IPS-15b (cell line): ENCODE measurements at regions not wholly inside any gene's neighbourhood (a gene's known extent, or its start where the extent isn't known, plus 50 kb on each side); places are given as distances from the start of the nearest gene placed in this dataset.

Experiments used
- H3K27me3 ChIP-seq: one replicate; pipeline ENCODE4 v1.6.1; 2013; ENCODE audit warnings: low read length; ENCODE audit not compliant: control insufficient read depth, insufficient read depth
- H3K36me3 ChIP-seq: one replicate; pipeline ENCODE4 v1.6.1; 2013; ENCODE audit warnings: low read length; ENCODE audit not compliant: control insufficient read depth, insufficient read depth
- H3K4me1 ChIP-seq: one replicate; pipeline ENCODE4 v1.6.1; 2013; ENCODE audit warnings: mild to moderate bottlenecking, low read length; ENCODE audit not compliant: control insufficient read depth, insufficient read depth
- H3K4me3 ChIP-seq: one replicate; pipeline ENCODE4 v1.5.1; 2013; ENCODE audit warnings: low read depth, low read length
- H3K9ac ChIP-seq: one replicate; pipeline ENCODE4 v1.6.1; 2013; ENCODE audit warnings: low read depth, mild to moderate bottlenecking, low read length
- H3K9me3 ChIP-seq: one replicate; pipeline ENCODE4 v1.6.1; 2013; ENCODE audit warnings: mild to moderate bottlenecking, low read length; ENCODE audit not compliant: control insufficient read depth, insufficient read depth

- H3K27me3 ChIP-seq, result no peaks in the 10 kb centered on the region
- no peaks in the 10 kb centered on the region for H3K36me3 ChIP-seq
- H3K4me3 ChIP-seq, result no peak overlapping the region
- H3K4me1 ChIP-seq, result no peaks in the 10 kb centered on the region
- H3K9me3 ChIP-seq, result no peaks in the 10 kb centered on the region
- H3K9ac ChIP-seq, result no peak overlapping the region
Measured at GRCh38 chr3:18656866-18657265, 231.7 kb upstream of the SATB1 start.

GRCh38 chr3:18656410-18656809, 231.3 kb upstream of the SATB1 start:
- no peaks in the 10 kb centered on the region for H3K36me3 ChIP-seq
- no peak overlapping the region for H3K4me3 ChIP-seq
- no peaks in the 10 kb centered on the region for H3K4me1 ChIP-seq
- H3K9ac ChIP-seq, result no peak overlapping the region
- H3K27me3 ChIP-seq, result no peaks in the 10 kb centered on the region
- H3K9me3 ChIP-seq, result no peaks in the 10 kb centered on the region

- Histone ChIP-seq H3K4me3 (no peak overlapping the region), H3K36me3 (no peaks in the 10 kb centered on the region), H3K9ac (no peak overlapping the region), H3K4me1 (no peaks in the 10 kb centered on the region), H3K27me3 (no peaks in the 10 kb centered on the region), H3K9me3 (no peaks in the 10 kb centered on the region)
Measured at GRCh38 chr3:18655827-18656226, 230.7 kb upstream of the SATB1 start.

GRCh38 chr3:18652781-18653180, 227.6 kb upstream of the SATB1 start:
- Histone ChIP-seq H3K4me3 (no peak overlapping the region), H3K9me3 (no peaks in the 10 kb centered on the region)

GRCh38 chr3:18650731-18651130, 225.6 kb upstream of the SATB1 start:
- H3K36me3 ChIP-seq, result no peaks in the 10 kb centered on the region
- no peak overlapping the region for H3K4me3 ChIP-seq
- H3K9me3 ChIP-seq, result no peaks in the 10 kb centered on the region

More at GRCh38 chr3:18652781-18653180, 227.6 kb upstream of the SATB1 start:
- Histone ChIP-seq H3K9ac (no peak overlapping the region), H3K27me3 (no peaks in the 10 kb centered on the region), H3K4me1 (no peaks in the 10 kb centered on the region), H3K36me3 (no peaks in the 10 kb centered on the region)

GRCh38 chr3:18649666-18650363, 224.7 kb upstream of the SATB1 start:
- no peaks in the 10 kb centered on the region for H3K4me1 ChIP-seq
- H3K9me3 ChIP-seq, result no peaks in the 10 kb centered on the region
- no peak overlapping the region for H3K4me3 ChIP-seq
- no peak overlapping the region for H3K9ac ChIP-seq
- H3K36me3 ChIP-seq, result no peaks in the 10 kb centered on the region
- no peaks in the 10 kb centered on the region for H3K27me3 ChIP-seq

More at GRCh38 chr3:18650731-18651130, 225.6 kb upstream of the SATB1 start:
- Histone ChIP-seq H3K9ac (no peak overlapping the region), H3K4me1 (no peaks in the 10 kb centered on the region), H3K27me3 (no peaks in the 10 kb centered on the region)

- no peaks in the 10 kb centered on the region for H3K9me3 ChIP-seq
- no peaks in the 10 kb centered on the region for H3K27me3 ChIP-seq
- H3K4me1 ChIP-seq, result no peaks in the 10 kb centered on the region
- no peak overlapping the region for H3K4me3 ChIP-seq
- H3K9ac ChIP-seq, result no peak overlapping the region
- H3K36me3 ChIP-seq, result no peaks in the 10 kb centered on the region
Measured at GRCh38 chr3:18648868-18649462, 223.8 kb upstream of the SATB1 start.

GRCh38 chr3:18648159-18648558, 223.0 kb upstream of the SATB1 start:
- no peaks in the 10 kb centered on the region for H3K9me3 ChIP-seq
- H3K4me3 ChIP-seq, result no peak overlapping the region
- no peaks in the 10 kb centered on the region for H3K36me3 ChIP-seq
- no peaks in the 10 kb centered on the region for H3K4me1 ChIP-seq
- no peak overlapping the region for H3K9ac ChIP-seq
- H3K27me3 ChIP-seq, result no peaks in the 10 kb centered on the region

- H3K4me3 ChIP-seq, result no peak overlapping the region
- no peaks in the 10 kb centered on the region for H3K27me3 ChIP-seq
- no peaks in the 10 kb centered on the region for H3K4me1 ChIP-seq
- H3K9me3 ChIP-seq, result no peaks in the 10 kb centered on the region
- no peak overlapping the region for H3K9ac ChIP-seq
- no peaks in the 10 kb centered on the region for H3K36me3 ChIP-seq
Measured at GRCh38 chr3:18645619-18646018, 220.5 kb upstream of the SATB1 start.

GRCh38 chr3:18643281-18643680, 218.1 kb upstream of the SATB1 start:
- H3K4me1 ChIP-seq, result no peaks in the 10 kb centered on the region
- no peaks in the 10 kb centered on the region for H3K27me3 ChIP-seq
- no peak overlapping the region for H3K4me3 ChIP-seq
- H3K9me3 ChIP-seq, result no peaks in the 10 kb centered on the region
- no peaks in the 10 kb centered on the region for H3K36me3 ChIP-seq
- no peak overlapping the region for H3K9ac ChIP-seq

- H3K9ac ChIP-seq, result no peak overlapping the region
- no peaks in the 10 kb centered on the region for H3K9me3 ChIP-seq
- H3K4me1 ChIP-seq, result no peaks in the 10 kb centered on the region
- H3K4me3 ChIP-seq, result no peak overlapping the region
- no peaks in the 10 kb centered on the region for H3K27me3 ChIP-seq
- H3K36me3 ChIP-seq, result no peaks in the 10 kb centered on the region
Measured at GRCh38 chr3:18641916-18642315, 216.8 kb upstream of the SATB1 start.

- no peaks in the 10 kb centered on the region for H3K4me1 ChIP-seq
- H3K27me3 ChIP-seq, result no peaks in the 10 kb centered on the region
- no peaks in the 10 kb centered on the region for H3K9me3 ChIP-seq
- H3K36me3 ChIP-seq, result no peaks in the 10 kb centered on the region
- no peak overlapping the region for H3K4me3 ChIP-seq
- no peak overlapping the region for H3K9ac ChIP-seq
Measured at GRCh38 chr3:18635215-18635614, 210.1 kb upstream of the SATB1 start.
